Fibroblast of lung (primary cell): ENCODE measurements at regions not wholly inside any gene's neighbourhood (a gene's known extent, or its start where the extent isn't known, plus 50 kb on each side); places are given as distances from the start of the nearest gene placed in this dataset.
"Not testable (repeated sequence)": the region's sequence is repeated elsewhere in the genome, so short reads cannot be mapped to it uniquely, and the experiment has no call there.

Experiments used
- CTCF ChIP-seq, 2 donors: IDR thresholded peaks in 1 of 2; conservative IDR thresholded peaks in 1 of 2; 1 replicate in 1 of 2; 2 replicates in 1 of 2; pipeline ENCODE4 v1.5.1; 2011 to 2012; ENCODE audit warnings: low read length in 2 of 2, control low read depth in 1 of 2, inconsistent platforms in 1 of 2, low read depth in 1 of 2, mild to moderate bottlenecking in 1 of 2
- EZH2 ChIP-seq: IDR thresholded peaks from 2 replicates; pipeline ENCODE4 v1.5.1; 2012; ENCODE audit warnings: low read length, control low read depth, mild to moderate bottlenecking; ENCODE audit errors: missing control alignments

DNA sequence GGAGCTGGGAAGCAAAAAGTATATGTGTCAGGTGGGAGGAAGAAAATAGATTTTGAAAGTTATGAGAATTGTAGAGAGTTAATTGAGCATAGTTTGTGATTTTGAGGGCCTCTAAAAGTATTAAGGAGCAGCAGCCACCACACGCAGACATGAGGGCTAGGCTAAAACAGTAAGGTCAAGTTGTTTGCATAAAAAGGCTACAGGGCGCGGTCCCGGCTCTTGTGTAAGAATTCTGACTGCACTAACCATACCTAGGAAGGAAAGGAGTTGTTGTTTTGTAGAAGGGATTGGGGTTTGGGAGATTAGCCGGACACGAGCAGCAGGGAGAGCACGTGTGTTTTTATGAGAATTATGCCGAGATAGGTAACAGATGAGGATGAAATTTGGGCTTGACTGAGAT, 207.2 kb upstream of the ELL2 start:
- not testable (repeated sequence) for TF ChIP-seq EZH2; CTCF (conservative IDR thresholded peaks at IDR 0.05 in 1 of 2, IDR thresholded peaks at IDR 0.05 in 1 of 2; ENCODE audit: low read depth in 1 of 2, low read length in 2 of 2)
